ENCODE measurements at regions not wholly inside any gene's neighbourhood (a gene's known extent, or its start where the extent isn't known, plus 50 kb on each side); places are given as distances from the start of the nearest gene placed in this dataset.

- no peaks in the 10 kb centered on the region for H3K4me1 ChIP-seq (ENCODE audit: insufficient read depth, low read length)
- no peaks in the 10 kb centered on the region for H3K9me3 ChIP-seq (ENCODE audit: low read length)
- CTCF ChIA-PET, result no interaction called here
- H3K27me3 ChIP-seq (ENCODE audit: low read length), result no peaks in the 10 kb centered on the region
- ATAC-seq, result no peak
- no peak overlapping the region for H3K4me3 ChIP-seq (ENCODE audit: low read length)
- no peaks in the 10 kb centered on the region for H3K79me2 ChIP-seq (ENCODE audit: low read length)
- intact Hi-C loops (cut with micrococcal nuclease), result no loop called here
- no peak overlapping the region for H3K4me2 ChIP-seq (ENCODE audit: low read length)
- H3K9ac ChIP-seq (ENCODE audit: low read length), result no peak overlapping the region
- H3F3A ChIP-seq (ENCODE audit: low read length, unreplicated experiment), result no peaks in the 10 kb centered on the region
- H3K36me3 ChIP-seq (ENCODE audit: low read depth, low read length), result no peaks in the 10 kb centered on the region
- no peaks in the 10 kb centered on the region for H4K20me1 ChIP-seq (ENCODE audit: low read length)
- no peaks in the 10 kb centered on the region for H3K9me2 ChIP-seq (replicated peaks; ENCODE audit: low read length)
- no peak overlapping the region for H3K27ac ChIP-seq (ENCODE audit: low read length)
- no TSS peak for BruUV-seq (replicated peaks)
- no peak overlapping the region for H2AFZ ChIP-seq (ENCODE audit: low read length)
- DNase-seq, result no peak
- POLR2A ChIA-PET (ENCODE audit: unreplicated experiment), result no interaction called here
- TF ChIP-seq EZH2phosphoT487 (IDR thresholded peaks at IDR 0.05; ENCODE audit: borderline replicate concordance, low read length), result no peak
- no peak for TF ChIP-seq CTCF (conservative IDR thresholded peaks at IDR 0.05; ENCODE audit: low read depth, low read length)
- TF ChIP-seq EZH2 (IDR thresholded peaks at IDR 0.05; ENCODE audit: low read length, unreplicated experiment), result no peak
Measured at GRCh38 chr7:84837405-84837804, 349.5 kb downstream of the SEMA3D start.

GRCh38 chr7:84829719-84830118, 357.1 kb downstream of the SEMA3D start:
- BruUV-seq (replicated peaks), result no TSS peak
- no peaks in the 10 kb centered on the region for H3K36me3 ChIP-seq (ENCODE audit: low read depth, low read length)
- H4K20me1 ChIP-seq (ENCODE audit: low read length), result no peaks in the 10 kb centered on the region
- H2AFZ ChIP-seq (ENCODE audit: low read length), result no peak overlapping the region
- no peak overlapping the region for H3K4me2 ChIP-seq (ENCODE audit: low read length)
- intact Hi-C loops (cut with micrococcal nuclease), result no loop called here
- no peak overlapping the region for H3K9ac ChIP-seq (ENCODE audit: low read length)
- H3K27ac ChIP-seq (ENCODE audit: low read length), result no peak overlapping the region
- no peaks in the 10 kb centered on the region for H3K9me2 ChIP-seq (replicated peaks; ENCODE audit: low read length)
- ChIA-PET POLR2A (ENCODE audit: unreplicated experiment) (no interaction called here), CTCF (no interaction called here)
- H3F3A ChIP-seq (ENCODE audit: low read length, unreplicated experiment), result no peaks in the 10 kb centered on the region
- no peak overlapping the region for H3K4me3 ChIP-seq (ENCODE audit: low read length)
- DNase-seq (no peak), ATAC-seq (no peak)
- TF ChIP-seq CTCF (conservative IDR thresholded peaks at IDR 0.05; ENCODE audit: low read depth, low read length), result no peak
- no peak for TF ChIP-seq EZH2 (IDR thresholded peaks at IDR 0.05; ENCODE audit: low read length, unreplicated experiment)
- no peak for TF ChIP-seq EZH2phosphoT487 (IDR thresholded peaks at IDR 0.05; ENCODE audit: borderline replicate concordance, low read length)
- no peaks in the 10 kb centered on the region for H3K27me3 ChIP-seq (ENCODE audit: low read length)
- H3K79me2 ChIP-seq (ENCODE audit: low read length), result no peaks in the 10 kb centered on the region
- no peaks in the 10 kb centered on the region for H3K4me1 ChIP-seq (ENCODE audit: insufficient read depth, low read length)
- no peaks in the 10 kb centered on the region for H3K9me3 ChIP-seq (ENCODE audit: low read length)

- no TSS peak for BruUV-seq (replicated peaks)
- no peak overlapping the region for H3K27ac ChIP-seq (ENCODE audit: low read length)
- no peaks in the 10 kb centered on the region for H3K79me2 ChIP-seq (ENCODE audit: low read length)
- no peaks in the 10 kb centered on the region for H3K9me3 ChIP-seq (ENCODE audit: low read length)
- H3K4me3 ChIP-seq (ENCODE audit: low read length), result no peak overlapping the region
- no peaks in the 10 kb centered on the region for H3K9me2 ChIP-seq (replicated peaks; ENCODE audit: low read length)
- H4K20me1 ChIP-seq (ENCODE audit: low read length), result no peaks in the 10 kb centered on the region
- H3K4me2 ChIP-seq (ENCODE audit: low read length), result no peak overlapping the region
- TF ChIP-seq EZH2phosphoT487 (IDR thresholded peaks at IDR 0.05; ENCODE audit: borderline replicate concordance, low read length) (no peak), CTCF (conservative IDR thresholded peaks at IDR 0.05; ENCODE audit: low read depth, low read length) (no peak), EZH2 (IDR thresholded peaks at IDR 0.05; ENCODE audit: low read length, unreplicated experiment) (no peak)
- DNase-seq, result no peak
- H3K4me1 ChIP-seq (ENCODE audit: insufficient read depth, low read length), result no peaks in the 10 kb centered on the region
- intact Hi-C loops (cut with micrococcal nuclease), result no loop called here
- H2AFZ ChIP-seq (ENCODE audit: low read length), result no peak overlapping the region
- no peak overlapping the region for H3K9ac ChIP-seq (ENCODE audit: low read length)
- CTCF ChIA-PET, result no interaction called here
- POLR2A ChIA-PET (ENCODE audit: unreplicated experiment), result no interaction called here
- no peaks in the 10 kb centered on the region for H3K36me3 ChIP-seq (ENCODE audit: low read depth, low read length)
- ATAC-seq, result no peak
- no peaks in the 10 kb centered on the region for H3F3A ChIP-seq (ENCODE audit: low read length, unreplicated experiment)
- H3K27me3 ChIP-seq (ENCODE audit: low read length), result no peaks in the 10 kb centered on the region
Measured at GRCh38 chr7:84824057-84824651, 362.7 kb downstream of the SEMA3D start.

All from PC-3 (cell line).